WTC11 (cell line): ENCODE measurements at regions not wholly inside any gene's neighbourhood (a gene's known extent, or its start where the extent isn't known, plus 50 kb on each side); places are given as distances from the start of the nearest gene placed in this dataset.

Source experiments
- ATAC-seq: fragments of 200-7000 bp; cut with Tn5 transposase; 2 replicates; pipeline ENCODE4 v1.10.0; 2021; ENCODE audit warnings: mild to moderate bottlenecking, moderate library complexity
- CTCF ChIA-PET: fragments of 300-600 bp; sonication (Branson Sonifier 250); formaldehyde crosslinking; loops from one replicate; lab custom pipeline; 2021; ENCODE audit warnings: antibody characterized with exemption; lab: Charles Lee
- POLR2A ChIA-PET: fragments of 350-600 bp; sonication (Branson Sonifier 250); formaldehyde crosslinking; loops from one replicate; lab custom pipeline; 2021; ENCODE audit warnings: antibody characterized with exemption; lab: Charles Lee
- DNase-seq: peaks from one replicate; pipeline ENCODE4 v3.0.0; 2021; ENCODE audit warnings: low spot score
- H3K27ac Mint-ChIP-seq: 2 replicates; pipeline ENCODE4 v1.8.0; 2021; ENCODE audit warnings: mixed read lengths
- H3K27me3 Mint-ChIP-seq: 2 replicates; pipeline ENCODE4 v1.8.0; 2021; ENCODE audit warnings: low read depth, mild to moderate bottlenecking, moderate library complexity, mixed read lengths
- H3K36me3 Mint-ChIP-seq: 2 replicates; pipeline ENCODE4 v1.8.0; 2021; ENCODE audit warnings: mixed read lengths
- H3K4me1 Mint-ChIP-seq: 2 replicates; pipeline ENCODE4 v1.8.0; 2022; ENCODE audit warnings: mixed read lengths
- H3K4me3 Mint-ChIP-seq: 2 replicates; pipeline ENCODE4 v1.8.0; 2021; ENCODE audit warnings: mild to moderate bottlenecking, moderate library complexity, mixed read lengths
- H3K9me3 Mint-ChIP-seq: 2 replicates; pipeline ENCODE4 v1.8.0; 2021; ENCODE audit warnings: mixed read lengths
- CDX4 ChIP-seq: fragments of 250-450 bp; sonication (Bioruptor Pico); IDR thresholded peaks from 2 replicates; pipeline ENCODE4 v1.9.0; 2021; ENCODE audit warnings: moderate library complexity, mild to moderate bottlenecking, inconsistent platforms, borderline replicate concordance
- E2F4 ChIP-seq: sonication (generic); formaldehyde crosslinking; IDR thresholded peaks from 2 replicates; pipeline ENCODE4 v1.8.1; 2022; ENCODE audit warnings: low read depth, mild to moderate bottlenecking, moderate library complexity, missing genetic modification reagents, borderline replicate concordance
- ESRRA ChIP-seq: sonication (generic); formaldehyde crosslinking; IDR thresholded peaks from 2 replicates; pipeline ENCODE4 v1.8.1; 2022; ENCODE audit warnings: mild to moderate bottlenecking, missing genetic modification reagents, borderline replicate concordance
- GTF2I ChIP-seq: fragments of 250-450 bp; sonication (Bioruptor Pico); conservative IDR thresholded peaks from 2 replicates; pipeline ENCODE4 v1.4.0; 2021; ENCODE audit warnings: mild to moderate bottlenecking
- IRF1 ChIP-seq: sonication (generic); formaldehyde crosslinking; IDR thresholded peaks from 2 replicates; pipeline ENCODE4 v1.8.0; 2023; ENCODE audit warnings: missing genetic modification reagents
- MAX ChIP-seq: sonication (generic); formaldehyde crosslinking; IDR thresholded peaks from 2 replicates; pipeline ENCODE4 v1.8.0; 2022; ENCODE audit warnings: mild to moderate bottlenecking, missing genetic modification reagents
- PREB ChIP-seq: sonication (generic); formaldehyde crosslinking; IDR thresholded peaks from 2 replicates; pipeline ENCODE4 v1.8.1; 2022; ENCODE audit warnings: mild to moderate bottlenecking, missing genetic modification reagents, moderate library complexity, borderline replicate concordance
- SP1 ChIP-seq: sonication (generic); formaldehyde crosslinking; conservative IDR thresholded peaks from 2 replicates; pipeline ENCODE4 v1.8.1; 2022; ENCODE audit warnings: missing genetic modification reagents
- TCF7 ChIP-seq: sonication (generic); formaldehyde crosslinking; IDR thresholded peaks from 2 replicates; pipeline ENCODE4 v1.8.0; 2022; ENCODE audit warnings: mild to moderate bottlenecking, low read depth, missing genetic modification reagents, moderate library complexity
- ZBTB43 ChIP-seq: sonication (generic); formaldehyde crosslinking; IDR thresholded peaks from 2 replicates; pipeline ENCODE4 v1.8.1; 2023; ENCODE audit warnings: mild to moderate bottlenecking, missing genetic modification reagents
- ZMAT4 ChIP-seq: fragments of 250-450 bp; sonication (Bioruptor Pico); IDR thresholded peaks from 2 replicates; pipeline ENCODE4 v1.9.0; 2021; ENCODE audit warnings: mild to moderate bottlenecking
- ZNF281 ChIP-seq: sonication (generic); formaldehyde crosslinking; IDR thresholded peaks from 2 replicates; pipeline ENCODE4 v1.8.0; 2023; ENCODE audit warnings: mild to moderate bottlenecking, missing genetic modification reagents
- ZNF425 ChIP-seq: fragments of 250-450 bp; sonication (Bioruptor Pico); conservative IDR thresholded peaks from 2 replicates; pipeline ENCODE4 v1.9.0; 2021; ENCODE audit warnings: mild to moderate bottlenecking
- TF ChIP-seq, protein P1 (sequence below): sonication (generic); formaldehyde crosslinking; IDR thresholded peaks from 2 replicates; pipeline ENCODE4 v1.8.1; 2023; ENCODE audit warnings: mild to moderate bottlenecking, missing genetic modification reagents, moderate library complexity
- TF ChIP-seq, protein P2 (sequence below): sonication (generic); formaldehyde crosslinking; IDR thresholded peaks from 2 replicates; pipeline ENCODE4 v1.8.1; 2022; ENCODE audit warnings: low read depth, missing genetic modification reagents, borderline replicate concordance

DNA sequence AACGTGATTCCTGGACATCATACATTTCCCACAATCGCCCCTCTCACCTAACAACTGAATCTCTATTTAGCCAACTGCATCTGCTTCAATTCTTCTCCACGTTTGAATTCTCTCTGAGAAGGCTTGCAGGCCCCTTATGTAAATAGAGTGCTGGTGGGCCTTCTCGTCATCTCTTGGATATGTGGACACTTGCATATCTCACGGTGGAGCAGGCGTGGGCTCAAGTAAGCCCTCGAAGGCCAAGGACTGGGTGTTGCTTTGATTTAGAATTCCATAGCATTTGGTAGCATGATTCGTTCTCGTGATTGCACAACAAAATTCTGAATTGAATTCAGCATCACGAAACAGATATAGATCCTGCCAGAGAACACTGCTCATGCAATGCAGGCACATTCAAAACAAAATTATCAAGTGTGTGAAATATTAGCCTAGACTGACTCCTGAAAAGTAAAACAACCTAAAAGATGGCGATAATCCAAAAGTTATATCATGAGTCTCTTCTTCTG, 613.6 kb downstream of the TFAP2A start:
- ChIA-PET POLR2A (no interaction called here), CTCF (no interaction called here)
- TF ChIP-seq, protein P1, sequence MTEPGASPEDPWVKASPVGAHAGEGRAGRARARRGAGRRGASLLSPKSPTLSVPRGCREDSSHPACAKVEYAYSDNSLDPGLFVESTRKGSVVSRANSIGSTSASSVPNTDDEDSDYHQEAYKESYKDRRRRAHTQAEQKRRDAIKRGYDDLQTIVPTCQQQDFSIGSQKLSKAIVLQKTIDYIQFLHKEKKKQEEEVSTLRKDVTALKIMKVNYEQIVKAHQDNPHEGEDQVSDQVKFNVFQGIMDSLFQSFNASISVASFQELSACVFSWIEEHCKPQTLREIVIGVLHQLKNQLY (CRISPR knock-in tag): no peak
- no peak for TF ChIP-seq E2F4 (CRISPR knock-in tag)
- TF ChIP-seq MAX (CRISPR knock-in tag): no peak
- TF ChIP-seq ESRRA: no peak
- no peak for TF ChIP-seq ZBTB43 (CRISPR knock-in tag)
- no peak for TF ChIP-seq TCF7 (CRISPR knock-in tag)
- no peak for TF ChIP-seq IRF1
- no peak for TF ChIP-seq CDX4 (CRISPR knock-in tag)
- TF ChIP-seq, protein P2, sequence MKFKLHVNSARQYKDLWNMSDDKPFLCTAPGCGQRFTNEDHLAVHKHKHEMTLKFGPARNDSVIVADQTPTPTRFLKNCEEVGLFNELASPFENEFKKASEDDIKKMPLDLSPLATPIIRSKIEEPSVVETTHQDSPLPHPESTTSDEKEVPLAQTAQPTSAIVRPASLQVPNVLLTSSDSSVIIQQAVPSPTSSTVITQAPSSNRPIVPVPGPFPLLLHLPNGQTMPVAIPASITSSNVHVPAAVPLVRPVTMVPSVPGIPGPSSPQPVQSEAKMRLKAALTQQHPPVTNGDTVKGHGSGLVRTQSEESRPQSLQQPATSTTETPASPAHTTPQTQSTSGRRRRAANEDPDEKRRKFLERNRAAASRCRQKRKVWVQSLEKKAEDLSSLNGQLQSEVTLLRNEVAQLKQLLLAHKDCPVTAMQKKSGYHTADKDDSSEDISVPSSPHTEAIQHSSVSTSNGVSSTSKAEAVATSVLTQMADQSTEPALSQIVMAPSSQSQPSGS: no peak
- no peak for TF ChIP-seq ZNF281 (CRISPR knock-in tag)
- no peak for TF ChIP-seq SP1 (CRISPR knock-in tag)
- TF ChIP-seq GTF2I: no peak
- no peak for TF ChIP-seq PREB
- no peak for TF ChIP-seq ZNF425 (CRISPR knock-in tag)
- no peak for TF ChIP-seq ZMAT4
- ATAC-seq (no peak), DNase-seq (no peak)
- no peaks in the 10 kb centered on the region for H3K36me3 Mint-ChIP-seq
- no peak overlapping the region for H3K4me3 Mint-ChIP-seq
- peaks cover 6% of the 10 kb centered on the region for H3K9me3 Mint-ChIP-seq
- peaks cover 13% of the 10 kb centered on the region for H3K4me1 Mint-ChIP-seq
- H3K27ac Mint-ChIP-seq: no peak overlapping the region
- no peaks in the 10 kb centered on the region for H3K27me3 Mint-ChIP-seq
